Astrocyte of the hippocampus (primary cell): ENCODE measurements at regions not wholly inside any gene's neighbourhood (a gene's known extent, or its start where the extent isn't known, plus 50 kb on each side); places are given as distances from the start of the nearest gene placed in this dataset.
"Not testable (repeated sequence)": the region's sequence is repeated elsewhere in the genome, so short reads cannot be mapped to it uniquely, and the experiment has no call there.

Experiments
- DNase-seq: peaks from one replicate; pipeline ENCODE4 v3.0.0; 2011; ENCODE audit warnings: low read depth, low spot score

- no peak for DNase-seq
Observed at GRCh38 chr5:135182675-135183074, 148.6 kb upstream of the PITX1 start.

GRCh38 chr5:135181653-135182052 lies 147.6 kb upstream of the PITX1 start:
- no peak for DNase-seq

- no peak for DNase-seq
Observed at GRCh38 chr5:135179308-135179980, 145.4 kb upstream of the PITX1 start.

- DNase-seq: no peak
Observed at GRCh38 chr5:135178476-135179155, 144.6 kb upstream of the PITX1 start.

- no peak for DNase-seq
Observed at GRCh38 chr5:135177591-135177990, 143.6 kb upstream of the PITX1 start.

GRCh38 chr5:135176991-135177390 lies 143.0 kb upstream of the PITX1 start:
- DNase-seq: no peak

GRCh38 chr5:135174315-135175096 lies 140.5 kb upstream of the PITX1 start:
- no peak for DNase-seq

- DNase-seq: no peak
Observed at GRCh38 chr5:135173662-135174290, 139.7 kb upstream of the PITX1 start.

- DNase-seq: no peak
Observed at GRCh38 chr5:135172718-135173117, 138.7 kb upstream of the PITX1 start.

- no peak for DNase-seq
Observed at GRCh38 chr5:135171336-135171735, 137.3 kb upstream of the PITX1 start.

GRCh38 chr5:135170500-135170899 lies 136.5 kb upstream of the PITX1 start:
- no peak for DNase-seq

- DNase-seq: no peak
Observed at GRCh38 chr5:135169753-135170152, 135.7 kb upstream of the PITX1 start.

- DNase-seq: no peak
Observed at GRCh38 chr5:135167634-135168033, 133.6 kb upstream of the PITX1 start.

- DNase-seq: not testable (repeated sequence)
Observed at GRCh38 chr5:135164873-135165614, 131.0 kb upstream of the PITX1 start.

GRCh38 chr5:135163964-135164363 lies 129.9 kb upstream of the PITX1 start:
- no peak for DNase-seq

GRCh38 chr5:135163391-135163790 lies 129.4 kb upstream of the PITX1 start:
- DNase-seq: no peak

- no peak for DNase-seq
Observed at GRCh38 chr5:135162661-135163265, 128.7 kb upstream of the PITX1 start.

- no peak for DNase-seq
Observed at GRCh38 chr5:135161221-135161620, 127.2 kb upstream of the PITX1 start.

- no peak for DNase-seq
Observed at GRCh38 chr5:135160036-135160675, 126.1 kb upstream of the PITX1 start.

GRCh38 chr5:135159626-135160025 lies 125.6 kb upstream of the PITX1 start:
- DNase-seq: no peak

- no peak for DNase-seq
Observed at GRCh38 chr5:135158982-135159381, 125.0 kb upstream of the PITX1 start.
